Fibroblast of the conjunctiva (primary cell): ENCODE measurements at regions not wholly inside any gene's neighbourhood (a gene's known extent, or its start where the extent isn't known, plus 50 kb on each side); places are given as distances from the start of the nearest gene placed in this dataset.
"Not testable (repeated sequence)": the region's sequence is repeated elsewhere in the genome, so short reads cannot be mapped to it uniquely, and the experiment has no call there.

Experiments used
- DNase-seq: peaks from one replicate; pipeline ENCODE4 v3.0.0-alpha.2; 2010; ENCODE audit warnings: low read depth

GRCh38 chr6:147651-148050, 144.6 kb upstream of the DUSP22 start:
- not testable (repeated sequence) for DNase-seq

- DNase-seq = peak; percentile 26
Observed at GRCh38 chr6:148051-148984, 144.0 kb upstream of the DUSP22 start.

- DNase-seq = not testable (repeated sequence)
Observed at GRCh38 chr6:150147-150546, 142.1 kb upstream of the DUSP22 start.

GRCh38 chr6:152436-152835, 139.9 kb upstream of the DUSP22 start:
- DNase-seq = not testable (repeated sequence)

- not testable (repeated sequence) for DNase-seq
Observed at GRCh38 chr6:153026-153425, 139.3 kb upstream of the DUSP22 start.

- not testable (repeated sequence) for DNase-seq
Observed at GRCh38 chr6:153867-154266, 138.4 kb upstream of the DUSP22 start.

GRCh38 chr6:154321-155092, 137.8 kb upstream of the DUSP22 start:
- not testable (repeated sequence) for DNase-seq

GRCh38 chr6:156010-156409, 136.3 kb upstream of the DUSP22 start:
- no peak for DNase-seq

GRCh38 chr6:156441-157140, 135.7 kb upstream of the DUSP22 start:
- DNase-seq = not testable (repeated sequence)

- not testable (repeated sequence) for DNase-seq
Observed at GRCh38 chr6:157176-157575, 135.1 kb upstream of the DUSP22 start.

GRCh38 chr6:161657-162056, 130.6 kb upstream of the DUSP22 start:
- DNase-seq = not testable (repeated sequence)

GRCh38 chr6:164720-165119, 127.6 kb upstream of the DUSP22 start:
- DNase-seq = no peak

GRCh38 chr6:165263-165662, 127.0 kb upstream of the DUSP22 start:
- no peak for DNase-seq

- no peak for DNase-seq
Observed at GRCh38 chr6:165906-166305, 126.4 kb upstream of the DUSP22 start.

GRCh38 chr6:168865-169455, 123.3 kb upstream of the DUSP22 start:
- DNase-seq = peak; percentile 21

GRCh38 chr6:174036-174435, 118.3 kb upstream of the DUSP22 start:
- DNase-seq = no peak

- no peak for DNase-seq
Observed at GRCh38 chr6:175680-176079, 116.6 kb upstream of the DUSP22 start.

- no peak for DNase-seq
Observed at GRCh38 chr6:176766-177165, 115.5 kb upstream of the DUSP22 start.

- no peak for DNase-seq
Observed at GRCh38 chr6:178119-178518, 114.2 kb upstream of the DUSP22 start.

- DNase-seq = not testable (repeated sequence)
Observed at GRCh38 chr6:178929-179328, 113.4 kb upstream of the DUSP22 start.

- no peak for DNase-seq
Observed at GRCh38 chr6:179340-179950, 112.8 kb upstream of the DUSP22 start.
